PC-9 (cell line): ENCODE measurements at regions not wholly inside any gene's neighbourhood (a gene's known extent, or its start where the extent isn't known, plus 50 kb on each side); places are given as distances from the start of the nearest gene placed in this dataset.
"Not testable (repeated sequence)": the region's sequence is repeated elsewhere in the genome, so short reads cannot be mapped to it uniquely, and the experiment has no call there.

Experiments used
- EZH2 ChIP-seq: fragments of 200-600 bp; sonication (generic); IDR thresholded peaks from 2 replicates; pipeline ENCODE4 v1.8.0; 2017; ENCODE audit warnings: antibody characterized with exemption, low read depth
- TF ChIP-seq, protein P1 (sequence below): fragments of 200-600 bp; sonication (generic); conservative IDR thresholded peaks from 2 replicates; pipeline ENCODE4 v1.6.1; 2017; ENCODE audit warnings: mixed run types, antibody characterized with exemption, mild to moderate bottlenecking, moderate library complexity

DNA sequence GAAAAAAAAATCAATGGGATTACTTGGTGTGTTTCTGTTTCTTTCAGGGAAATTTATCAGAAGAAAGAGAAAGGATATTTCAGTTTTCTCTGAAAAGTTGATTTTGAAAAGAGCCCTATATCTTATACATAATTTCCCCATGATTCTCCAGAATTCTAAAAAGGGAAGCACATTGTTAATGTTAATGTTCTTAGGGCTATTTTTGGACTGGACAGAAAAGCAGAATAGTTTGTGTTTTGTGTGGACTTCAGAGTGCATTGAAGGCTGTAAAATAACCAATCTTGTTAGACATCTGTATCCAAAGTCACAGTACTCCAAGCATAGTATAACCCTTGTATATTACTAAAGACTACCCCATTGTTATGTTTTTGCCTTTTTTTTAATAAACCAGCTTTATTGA, 130.3 kb downstream of the SEPTIN7 start:
- TF ChIP-seq, protein P1, sequence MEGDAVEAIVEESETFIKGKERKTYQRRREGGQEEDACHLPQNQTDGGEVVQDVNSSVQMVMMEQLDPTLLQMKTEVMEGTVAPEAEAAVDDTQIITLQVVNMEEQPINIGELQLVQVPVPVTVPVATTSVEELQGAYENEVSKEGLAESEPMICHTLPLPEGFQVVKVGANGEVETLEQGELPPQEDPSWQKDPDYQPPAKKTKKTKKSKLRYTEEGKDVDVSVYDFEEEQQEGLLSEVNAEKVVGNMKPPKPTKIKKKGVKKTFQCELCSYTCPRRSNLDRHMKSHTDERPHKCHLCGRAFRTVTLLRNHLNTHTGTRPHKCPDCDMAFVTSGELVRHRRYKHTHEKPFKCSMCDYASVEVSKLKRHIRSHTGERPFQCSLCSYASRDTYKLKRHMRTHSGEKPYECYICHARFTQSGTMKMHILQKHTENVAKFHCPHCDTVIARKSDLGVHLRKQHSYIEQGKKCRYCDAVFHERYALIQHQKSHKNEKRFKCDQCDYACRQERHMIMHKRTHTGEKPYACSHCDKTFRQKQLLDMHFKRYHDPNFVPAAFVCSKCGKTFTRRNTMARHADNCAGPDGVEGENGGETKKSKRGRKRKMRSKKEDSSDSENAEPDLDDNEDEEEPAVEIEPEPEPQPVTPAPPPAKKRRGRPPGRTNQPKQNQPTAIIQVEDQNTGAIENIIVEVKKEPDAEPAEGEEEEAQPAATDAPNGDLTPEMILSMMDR = not testable (repeated sequence)
- TF ChIP-seq EZH2 = not testable (repeated sequence)
